ENCODE measurements at regions not wholly inside any gene's neighbourhood (a gene's known extent, or its start where the extent isn't known, plus 50 kb on each side); places are given as distances from the start of the nearest gene placed in this dataset.

DNA sequence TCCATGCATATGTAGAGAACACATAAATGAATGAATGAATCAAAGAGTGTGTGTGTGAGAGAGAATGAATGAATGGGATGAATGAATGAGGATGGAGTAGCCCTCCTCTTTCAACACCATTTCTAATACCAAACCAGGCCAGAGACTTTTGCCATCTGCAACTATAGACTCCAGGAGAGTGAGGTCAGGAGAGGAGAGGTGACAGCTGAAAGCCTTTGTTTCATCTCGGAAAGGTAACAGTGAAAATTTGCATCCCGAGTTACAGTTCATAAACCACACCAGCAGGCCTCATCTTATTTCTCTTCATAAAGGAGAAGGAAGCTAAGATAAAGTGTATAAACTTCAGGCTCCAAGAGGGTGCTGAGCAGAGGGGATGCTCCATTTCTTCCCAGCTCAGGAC is 255.3 kb upstream of the KLF4 start:
- Mint-ChIP-seq H3K4me3 (no peak overlapping the region), H3K4me1 (no peaks in the 10 kb centered on the region), H3K27ac (no peak overlapping the region), H3K27me3 (no peaks in the 10 kb centered on the region), H3K36me3 (no peaks in the 10 kb centered on the region), H3K9me3 (peaks cover 0 to 6% (median 0%) of the 10 kb centered on the region in 3 donors)
- H3K27me3 ChIP-seq (replicated peaks in 1 of 2; ENCODE audit: control insufficient read depth in 2 of 2, extremely low read depth in 1 of 2, insufficient read depth in 2 of 2, low read length in 1 of 2): no peaks in the 10 kb centered on the region
- H3K4me1 ChIP-seq (ENCODE audit: control insufficient read depth in 1 of 2, extremely low read depth in 1 of 2, insufficient read depth in 2 of 2, low read length in 2 of 2): no peaks in the 10 kb centered on the region
- WGBS (ENCODE audit: insufficient coverage): no CpG with 5 or more reads among the region's 2 CpGs
- H3K36me3 ChIP-seq (ENCODE audit: control insufficient read depth in 2 of 2, extremely low read depth in 1 of 2, insufficient read depth in 1 of 2, low read length in 1 of 2): no peaks in the 10 kb centered on the region
- no peak overlapping the region for H3K27ac ChIP-seq (ENCODE audit: low read length)
- DNase-seq (no peak), ATAC-seq (replicated peaks in 1 of 4) (no peak)
- no peaks in the 10 kb centered on the region for H3K9me3 ChIP-seq
- ChIA-PET POLR2A (no interaction called here), CTCF (no interaction called here)
- no peak overlapping the region for H3K4me3 ChIP-seq (ENCODE audit: control insufficient read depth in 1 of 2, extremely low read depth in 1 of 2, low read length in 1 of 2)

GRCh38 chr9:107742531-107743309 is 253.2 kb upstream of the KLF4 start:
- Mint-ChIP-seq H3K36me3 (no peaks in the 10 kb centered on the region), H3K4me1 (no peaks in the 10 kb centered on the region), H3K27ac (no peak overlapping the region), H3K9me3 (peaks cover 0 to 6% (median 0%) of the 10 kb centered on the region in 3 donors), H3K4me3 (no peak overlapping the region), H3K27me3 (no peaks in the 10 kb centered on the region)
- ATAC-seq (replicated peaks in 1 of 4): no peak
- no peaks in the 10 kb centered on the region for H3K36me3 ChIP-seq (ENCODE audit: control insufficient read depth in 2 of 2, extremely low read depth in 1 of 2, insufficient read depth in 1 of 2, low read length in 1 of 2)
- DNase-seq: no peak
- 84% methylated on average over 8 of the region's 10 CpGs for WGBS (ENCODE audit: insufficient coverage)
- H3K9me3 ChIP-seq: no peaks in the 10 kb centered on the region
- ChIA-PET CTCF (no interaction called here), POLR2A (no interaction called here)
- H3K4me3 ChIP-seq (ENCODE audit: control insufficient read depth in 1 of 2, extremely low read depth in 1 of 2, low read length in 1 of 2): no peak overlapping the region
- no peaks in the 10 kb centered on the region for H3K4me1 ChIP-seq (ENCODE audit: control insufficient read depth in 1 of 2, extremely low read depth in 1 of 2, insufficient read depth in 2 of 2, low read length in 2 of 2)
- no peak overlapping the region for H3K27ac ChIP-seq (ENCODE audit: low read length)
- no peaks in the 10 kb centered on the region for H3K27me3 ChIP-seq (replicated peaks in 1 of 2; ENCODE audit: control insufficient read depth in 2 of 2, extremely low read depth in 1 of 2, insufficient read depth in 2 of 2, low read length in 1 of 2)

DNA sequence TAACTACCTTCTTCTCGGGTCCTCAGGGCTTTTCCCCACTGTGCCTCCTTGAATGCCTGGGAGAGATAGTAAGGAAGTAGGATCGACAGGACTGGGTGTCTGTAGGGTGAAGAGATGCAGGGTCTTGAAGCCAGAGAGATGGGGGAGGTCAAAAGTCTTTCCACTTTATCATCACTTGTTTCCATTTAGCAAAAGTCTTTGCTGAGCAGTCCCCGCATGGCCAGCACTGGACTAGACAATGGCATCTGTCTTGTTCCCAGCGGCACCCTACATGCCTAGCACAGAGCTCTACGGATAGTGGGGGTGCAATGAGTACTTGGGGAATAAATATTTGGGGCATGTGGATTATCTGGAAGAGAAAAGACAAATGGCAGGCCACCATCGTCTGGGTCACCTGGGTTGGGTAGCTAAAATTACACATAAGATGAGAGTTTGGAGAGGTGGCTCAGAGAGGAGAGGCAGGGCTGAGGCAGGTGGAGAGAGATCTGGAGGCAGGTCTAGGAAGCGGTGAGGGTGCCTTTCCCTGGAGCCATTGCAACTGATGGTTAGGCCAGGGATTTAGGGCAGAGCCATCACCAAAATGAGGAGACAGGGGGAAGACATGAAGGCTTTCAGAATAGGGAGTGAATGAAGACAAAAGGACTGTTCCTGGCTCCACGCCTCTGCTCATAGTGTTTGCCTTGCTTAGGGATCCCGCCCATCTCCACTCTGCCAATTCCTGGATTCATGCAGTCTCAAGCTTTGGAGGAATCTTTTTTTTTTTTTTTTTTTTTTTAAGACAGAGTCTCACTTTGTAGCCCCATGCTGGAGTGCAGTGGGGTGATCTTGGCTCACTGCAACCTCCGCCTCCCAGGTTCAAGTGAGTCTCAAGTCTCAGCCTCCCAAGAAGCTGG is 250.8 kb upstream of the KLF4 start:
- Mint-ChIP-seq H3K9me3 (peaks cover 0 to 3% (median 0%) of the 10 kb centered on the region in 3 donors), H3K27ac (no peak overlapping the region), H3K36me3 (no peaks in the 10 kb centered on the region), H3K4me3 (no peak overlapping the region), H3K27me3 (no peaks in the 10 kb centered on the region), H3K4me1 (no peaks in the 10 kb centered on the region)
- POLR2A ChIA-PET: interaction anchor here in 1 of 2 donors (0.6 kb wide), 1 partner anchor 1331 kb away, joined by 6 read pairs; no protein-coding TSS in a partner anchor
- Histone ChIP-seq H3K27ac (ENCODE audit: low read length) (no peak overlapping the region), H3K36me3 (ENCODE audit: control insufficient read depth in 2 of 2, extremely low read depth in 1 of 2, insufficient read depth in 1 of 2, low read length in 1 of 2) (no peaks in the 10 kb centered on the region), H3K4me1 (ENCODE audit: control insufficient read depth in 1 of 2, extremely low read depth in 1 of 2, insufficient read depth in 2 of 2, low read length in 2 of 2) (no peaks in the 10 kb centered on the region), H3K27me3 (replicated peaks in 1 of 2; ENCODE audit: control insufficient read depth in 2 of 2, extremely low read depth in 1 of 2, insufficient read depth in 2 of 2, low read length in 1 of 2) (no peaks in the 10 kb centered on the region), H3K4me3 (ENCODE audit: control insufficient read depth in 1 of 2, extremely low read depth in 1 of 2, low read length in 1 of 2) (no peak overlapping the region), H3K9me3 (no peaks in the 10 kb centered on the region)
- no peak for DNase-seq
- CTCF ChIA-PET: no interaction called here
- no peak for ATAC-seq (replicated peaks in 1 of 4)
- WGBS (ENCODE audit: insufficient coverage): 98% methylated on average over 6 of the region's 10 CpGs

- DNase-seq (no peak), ATAC-seq (replicated peaks in 1 of 4) (no peak)
- H3K9me3 Mint-ChIP-seq: peaks cover 0 to 3% (median 0%) of the 10 kb centered on the region in 3 donors
- H3K36me3 Mint-ChIP-seq: no peaks in the 10 kb centered on the region
- H3K4me3 Mint-ChIP-seq: no peak overlapping the region
- no peaks in the 10 kb centered on the region for H3K27me3 Mint-ChIP-seq
- no peaks in the 10 kb centered on the region for H3K9me3 ChIP-seq
- no peaks in the 10 kb centered on the region for H3K27me3 ChIP-seq (replicated peaks in 1 of 2; ENCODE audit: control insufficient read depth in 2 of 2, extremely low read depth in 1 of 2, insufficient read depth in 2 of 2, low read length in 1 of 2)
- no peaks in the 10 kb centered on the region for H3K4me1 ChIP-seq (ENCODE audit: control insufficient read depth in 1 of 2, extremely low read depth in 1 of 2, insufficient read depth in 2 of 2, low read length in 2 of 2)
- no peak overlapping the region for H3K4me3 ChIP-seq (ENCODE audit: control insufficient read depth in 1 of 2, extremely low read depth in 1 of 2, low read length in 1 of 2)
- POLR2A ChIA-PET: no interaction called here
- H3K4me1 Mint-ChIP-seq: no peaks in the 10 kb centered on the region
- no peak overlapping the region for H3K27ac ChIP-seq (ENCODE audit: low read length)
- H3K27ac Mint-ChIP-seq: no peak overlapping the region
- CTCF ChIA-PET: no interaction called here
- H3K36me3 ChIP-seq (ENCODE audit: control insufficient read depth in 2 of 2, extremely low read depth in 1 of 2, insufficient read depth in 1 of 2, low read length in 1 of 2): no peaks in the 10 kb centered on the region
- WGBS (ENCODE audit: insufficient coverage): 85% methylated on average over 12 of the region's 12 CpGs
Observed at GRCh38 chr9:107739601-107740082, 250.1 kb upstream of the KLF4 start.

GRCh38 chr9:107738789-107739188 is 249.2 kb upstream of the KLF4 start:
- Mint-ChIP-seq H3K27me3 (no peaks in the 10 kb centered on the region), H3K27ac (no peak overlapping the region), H3K9me3 (peaks cover 0 to 3% (median 0%) of the 10 kb centered on the region in 3 donors), H3K4me3 (no peak overlapping the region), H3K36me3 (no peaks in the 10 kb centered on the region), H3K4me1 (no peaks in the 10 kb centered on the region)
- 92% methylated on average over 2 of the region's 2 CpGs for WGBS (ENCODE audit: insufficient coverage)
- DNase-seq (no peak), ATAC-seq (replicated peaks in 1 of 4) (no peak)
- Histone ChIP-seq H3K9me3 (no peaks in the 10 kb centered on the region), H3K4me3 (ENCODE audit: control insufficient read depth in 1 of 2, extremely low read depth in 1 of 2, low read length in 1 of 2) (no peak overlapping the region), H3K27me3 (replicated peaks in 1 of 2; ENCODE audit: control insufficient read depth in 2 of 2, extremely low read depth in 1 of 2, insufficient read depth in 2 of 2, low read length in 1 of 2) (no peaks in the 10 kb centered on the region), H3K27ac (ENCODE audit: low read length) (no peak overlapping the region), H3K36me3 (ENCODE audit: control insufficient read depth in 2 of 2, extremely low read depth in 1 of 2, insufficient read depth in 1 of 2, low read length in 1 of 2) (no peaks in the 10 kb centered on the region), H3K4me1 (ENCODE audit: control insufficient read depth in 1 of 2, extremely low read depth in 1 of 2, insufficient read depth in 2 of 2, low read length in 2 of 2) (no peaks in the 10 kb centered on the region)
- POLR2A ChIA-PET: no interaction called here
- CTCF ChIA-PET: no interaction called here

GRCh38 chr9:107737987-107738743 is 248.6 kb upstream of the KLF4 start:
- CTCF ChIA-PET: no interaction called here
- no peaks in the 10 kb centered on the region for H3K36me3 Mint-ChIP-seq
- ATAC-seq (replicated peaks in 1 of 4): no peak

More at GRCh38 chr9:107737987-107738743, 248.6 kb upstream of the KLF4 start:
- H3K4me1 ChIP-seq (ENCODE audit: control insufficient read depth in 1 of 2, extremely low read depth in 1 of 2, insufficient read depth in 2 of 2, low read length in 2 of 2): no peaks in the 10 kb centered on the region
- Mint-ChIP-seq H3K4me1 (no peaks in the 10 kb centered on the region), H3K4me3 (no peak overlapping the region), H3K27ac (no peak overlapping the region), H3K9me3 (peaks cover 0 to 3% (median 0%) of the 10 kb centered on the region in 3 donors), H3K27me3 (no peaks in the 10 kb centered on the region)
- H3K27ac ChIP-seq (ENCODE audit: low read length): no peak overlapping the region
- no peak overlapping the region for H3K4me3 ChIP-seq (ENCODE audit: control insufficient read depth in 1 of 2, extremely low read depth in 1 of 2, low read length in 1 of 2)
- no peaks in the 10 kb centered on the region for H3K9me3 ChIP-seq
- WGBS (ENCODE audit: insufficient coverage): 89% methylated on average over 14 of the region's 17 CpGs
- no peaks in the 10 kb centered on the region for H3K36me3 ChIP-seq (ENCODE audit: control insufficient read depth in 2 of 2, extremely low read depth in 1 of 2, insufficient read depth in 1 of 2, low read length in 1 of 2)
- H3K27me3 ChIP-seq (replicated peaks in 1 of 2; ENCODE audit: control insufficient read depth in 2 of 2, extremely low read depth in 1 of 2, insufficient read depth in 2 of 2, low read length in 1 of 2): no peaks in the 10 kb centered on the region
- POLR2A ChIA-PET: no interaction called here
- DNase-seq: no peak
